ENCODE measurements at regions not wholly inside any gene's neighbourhood (a gene's known extent, or its start where the extent isn't known, plus 50 kb on each side); places are given as distances from the start of the nearest gene placed in this dataset.

- CTCF ChIA-PET: no interaction called here
- no peaks in the 10 kb centered on the region for H3K27me3 Mint-ChIP-seq
- H3K36me3 Mint-ChIP-seq: no peaks in the 10 kb centered on the region
- no peak overlapping the region for H3K4me3 Mint-ChIP-seq
- H3K4me1 Mint-ChIP-seq: no peaks in the 10 kb centered on the region
- no peak overlapping the region for H3K27ac Mint-ChIP-seq
- no peak for DNase-seq
- H3K9me3 Mint-ChIP-seq: no peaks in the 10 kb centered on the region
These were observed 97.8 kb upstream of the PDE3A start for GRCh38 chr12:20270557-20270956.

GRCh38 chr12:20272161-20272560 is 96.2 kb upstream of the PDE3A start:
- no peak for DNase-seq
- H3K36me3 Mint-ChIP-seq: no peaks in the 10 kb centered on the region
- CTCF ChIA-PET: no interaction called here
- no peaks in the 10 kb centered on the region for H3K9me3 Mint-ChIP-seq
- H3K4me3 Mint-ChIP-seq: no peak overlapping the region
- no peaks in the 10 kb centered on the region for H3K4me1 Mint-ChIP-seq
- no peaks in the 10 kb centered on the region for H3K27me3 Mint-ChIP-seq
- H3K27ac Mint-ChIP-seq: no peak overlapping the region

DNA sequence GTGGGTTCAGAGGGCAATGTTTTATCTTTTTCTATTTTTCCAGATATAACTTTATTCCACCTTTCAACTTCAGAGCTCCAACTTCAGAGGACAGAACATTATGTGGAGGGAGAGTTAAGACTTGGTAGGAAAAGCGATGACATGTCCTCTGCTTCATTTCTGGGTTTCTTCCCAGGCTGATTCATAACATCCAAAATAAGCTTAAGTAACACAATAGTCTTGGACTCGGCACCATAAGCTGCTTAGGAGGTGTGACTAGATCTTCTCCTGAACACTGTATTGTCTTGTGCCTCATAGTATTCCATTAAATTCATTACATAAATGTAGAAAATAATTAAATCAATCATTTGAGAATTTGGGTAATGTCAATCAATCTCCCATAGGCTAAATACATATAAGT is 95.5 kb upstream of the PDE3A start:
- H3K4me1 Mint-ChIP-seq: no peaks in the 10 kb centered on the region
- no peaks in the 10 kb centered on the region for H3K27me3 Mint-ChIP-seq
- no peaks in the 10 kb centered on the region for H3K36me3 Mint-ChIP-seq
- no peaks in the 10 kb centered on the region for H3K9me3 Mint-ChIP-seq
- no peak overlapping the region for H3K27ac Mint-ChIP-seq
- no peak overlapping the region for H3K4me3 Mint-ChIP-seq
- no peak for DNase-seq
- CTCF ChIA-PET: no interaction called here

GRCh38 chr12:20274008-20274407 is 94.3 kb upstream of the PDE3A start:
- CTCF ChIA-PET: no interaction called here
- no peak for DNase-seq
- Mint-ChIP-seq H3K4me1 (no peaks in the 10 kb centered on the region), H3K4me3 (no peak overlapping the region), H3K27me3 (no peaks in the 10 kb centered on the region), H3K27ac (no peak overlapping the region), H3K9me3 (no peaks in the 10 kb centered on the region), H3K36me3 (no peaks in the 10 kb centered on the region)

GRCh38 chr12:20278276-20278675 is 90.1 kb upstream of the PDE3A start:
- H3K4me1 Mint-ChIP-seq: no peaks in the 10 kb centered on the region
- CTCF ChIA-PET: no interaction called here

DNA sequence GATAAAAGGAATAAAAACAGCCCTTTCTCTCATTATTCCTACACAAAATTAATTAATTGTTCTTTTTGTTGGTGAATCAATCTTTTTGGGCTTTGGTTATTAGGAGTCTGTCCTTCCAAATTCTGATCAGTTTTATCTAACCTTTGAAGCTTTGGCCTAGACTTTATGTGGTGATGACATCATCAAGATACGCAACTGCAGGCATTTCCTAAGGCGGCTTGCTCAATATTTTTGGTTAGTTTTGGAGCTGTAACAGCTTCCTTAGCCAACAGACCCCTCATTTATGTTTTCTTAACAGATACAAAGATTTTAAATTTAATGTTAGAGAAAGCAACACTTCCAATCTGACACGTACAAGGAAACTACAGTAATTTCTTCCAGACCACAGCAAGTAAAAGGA is 87.8 kb upstream of the PDE3A start:
- no peak for DNase-seq
- Mint-ChIP-seq H3K27ac (no peak overlapping the region), H3K27me3 (no peaks in the 10 kb centered on the region), H3K9me3 (no peaks in the 10 kb centered on the region), H3K36me3 (no peaks in the 10 kb centered on the region), H3K4me3 (no peak overlapping the region), H3K4me1 (no peaks in the 10 kb centered on the region)
- CTCF ChIA-PET: no interaction called here

More at GRCh38 chr12:20278276-20278675, 90.1 kb upstream of the PDE3A start:
- no peak overlapping the region for H3K4me3 Mint-ChIP-seq
- no peaks in the 10 kb centered on the region for H3K27me3 Mint-ChIP-seq
- no peaks in the 10 kb centered on the region for H3K9me3 Mint-ChIP-seq
- DNase-seq: no peak
- H3K36me3 Mint-ChIP-seq: no peaks in the 10 kb centered on the region
- no peak overlapping the region for H3K27ac Mint-ChIP-seq

GRCh38 chr12:20282401-20282800 is 85.9 kb upstream of the PDE3A start:
- H3K4me3 Mint-ChIP-seq: no peak overlapping the region
- no peaks in the 10 kb centered on the region for H3K4me1 Mint-ChIP-seq
- CTCF ChIA-PET: no interaction called here
- no peak overlapping the region for H3K27ac Mint-ChIP-seq
- no peaks in the 10 kb centered on the region for H3K27me3 Mint-ChIP-seq
- peaks cover 4% of the 10 kb centered on the region for H3K9me3 Mint-ChIP-seq
- no peak for DNase-seq
- no peaks in the 10 kb centered on the region for H3K36me3 Mint-ChIP-seq

DNA sequence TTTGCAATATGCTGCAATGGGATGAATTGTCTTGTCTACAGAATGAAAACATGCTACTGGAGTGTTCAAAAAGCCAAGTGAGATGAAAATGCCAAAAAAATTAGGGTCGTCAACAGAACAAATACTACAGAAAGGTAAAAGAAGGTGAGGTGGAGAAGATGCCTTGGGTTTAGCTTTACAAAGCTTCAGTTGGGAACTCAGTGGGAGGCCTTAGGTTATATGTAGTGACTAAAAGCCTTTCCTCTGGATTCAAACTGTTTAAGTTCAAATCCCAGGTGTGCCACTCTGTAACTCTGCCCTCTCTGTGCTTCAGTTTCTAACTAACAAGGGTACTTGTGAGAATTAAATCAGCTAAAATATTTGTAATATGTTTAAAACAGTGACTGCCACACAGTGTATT is 84.9 kb upstream of the PDE3A start:
- Mint-ChIP-seq H3K9me3 (peaks cover 4% of the 10 kb centered on the region), H3K27ac (no peak overlapping the region), H3K36me3 (no peaks in the 10 kb centered on the region), H3K4me3 (no peak overlapping the region), H3K27me3 (no peaks in the 10 kb centered on the region), H3K4me1 (no peaks in the 10 kb centered on the region)
- CTCF ChIA-PET: no interaction called here
- DNase-seq: no peak

DNA sequence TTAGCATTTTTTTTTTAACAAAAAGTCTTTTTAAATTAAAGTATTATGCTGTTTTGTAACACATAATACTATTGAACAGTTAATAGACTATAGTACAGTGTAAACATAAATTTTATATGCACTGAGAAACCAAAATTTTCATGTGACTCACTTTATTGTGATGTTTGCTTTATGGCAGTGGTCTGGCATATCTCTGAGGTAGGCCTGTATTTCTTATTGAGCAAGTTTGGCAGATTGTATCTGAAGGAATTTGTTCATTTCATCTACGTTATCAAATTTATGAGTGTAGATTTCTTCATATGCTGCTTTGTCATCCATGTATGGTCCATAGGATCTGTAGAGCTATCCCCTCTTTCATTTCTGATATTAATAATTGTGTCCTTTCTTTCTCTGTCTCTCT is 78.8 kb upstream of the PDE3A start:
- peaks cover 4% of the 10 kb centered on the region for H3K9me3 Mint-ChIP-seq
- CTCF ChIA-PET: no interaction called here
- no peak for DNase-seq
- no peaks in the 10 kb centered on the region for H3K36me3 Mint-ChIP-seq
- H3K27me3 Mint-ChIP-seq: no peaks in the 10 kb centered on the region
- no peak overlapping the region for H3K4me3 Mint-ChIP-seq
- H3K4me1 Mint-ChIP-seq: no peaks in the 10 kb centered on the region
- H3K27ac Mint-ChIP-seq: no peak overlapping the region

GRCh38 chr12:20300457-20300856 is 67.9 kb upstream of the PDE3A start:
- no peaks in the 10 kb centered on the region for H3K36me3 Mint-ChIP-seq
- CTCF ChIA-PET: no interaction called here
- peaks cover 35% of the 10 kb centered on the region for H3K9me3 Mint-ChIP-seq

GRCh38 chr12:20305470-20305869 is 62.9 kb upstream of the PDE3A start:
- CTCF ChIA-PET: no interaction called here
- Mint-ChIP-seq H3K4me3 (no peak overlapping the region), H3K27me3 (no peaks in the 10 kb centered on the region), H3K27ac (no peak overlapping the region), H3K36me3 (no peaks in the 10 kb centered on the region), H3K9me3 (peaks cover 14% of the 10 kb centered on the region), H3K4me1 (no peaks in the 10 kb centered on the region)
- no peak for DNase-seq

More at GRCh38 chr12:20300457-20300856, 67.9 kb upstream of the PDE3A start:
- no peak for DNase-seq
- H3K4me3 Mint-ChIP-seq: no peak overlapping the region
- no peak overlapping the region for H3K27ac Mint-ChIP-seq
- H3K27me3 Mint-ChIP-seq: no peaks in the 10 kb centered on the region
- H3K4me1 Mint-ChIP-seq: no peaks in the 10 kb centered on the region

DNA sequence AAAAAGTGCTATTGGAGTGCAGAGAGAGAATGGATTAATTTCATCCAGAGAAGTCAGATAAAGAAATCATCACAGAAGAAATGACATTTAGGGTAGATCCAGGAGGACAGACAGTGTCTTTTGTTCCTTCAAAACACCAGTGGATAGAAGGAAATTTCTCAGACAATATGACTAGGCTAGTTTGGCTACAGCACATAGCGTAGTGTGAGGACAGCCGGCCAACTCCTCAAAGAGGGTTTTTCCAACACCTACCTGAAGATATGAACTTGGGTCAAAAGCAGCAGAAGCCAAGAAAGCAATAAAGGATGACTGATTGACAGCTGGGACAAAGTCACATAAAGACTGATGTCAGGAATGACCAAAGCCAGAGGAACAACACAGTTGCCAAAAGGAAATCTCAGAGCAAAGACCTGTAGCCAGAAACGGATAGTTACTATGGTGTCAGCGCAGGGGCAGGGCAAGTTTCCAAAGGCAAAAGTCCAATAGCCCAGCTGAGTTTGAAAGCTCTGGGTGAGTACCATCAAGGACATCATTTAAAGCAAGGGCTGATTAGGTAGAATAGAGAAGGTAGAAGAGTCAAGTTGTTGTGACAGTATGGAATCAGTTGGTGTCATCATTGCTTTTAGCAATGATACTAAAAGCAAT is 58.7 kb upstream of the PDE3A start:
- Mint-ChIP-seq H3K36me3 (no peaks in the 10 kb centered on the region), H3K27me3 (no peaks in the 10 kb centered on the region), H3K4me1 (no peaks in the 10 kb centered on the region), H3K9me3 (peaks cover 11% of the 10 kb centered on the region), H3K4me3 (no peak overlapping the region), H3K27ac (no peak overlapping the region)
- DNase-seq: no peak
- CTCF ChIA-PET: no interaction called here

- no peak overlapping the region for H3K4me3 Mint-ChIP-seq
- peaks cover 3% of the 10 kb centered on the region for H3K9me3 Mint-ChIP-seq
- H3K27me3 Mint-ChIP-seq: no peaks in the 10 kb centered on the region
- H3K27ac Mint-ChIP-seq: no peak overlapping the region
- CTCF ChIA-PET: no interaction called here
- no peaks in the 10 kb centered on the region for H3K36me3 Mint-ChIP-seq
- no peaks in the 10 kb centered on the region for H3K4me1 Mint-ChIP-seq
- no peak for DNase-seq
These were observed 54.0 kb upstream of the PDE3A start for GRCh38 chr12:20314328-20314727.

DNA sequence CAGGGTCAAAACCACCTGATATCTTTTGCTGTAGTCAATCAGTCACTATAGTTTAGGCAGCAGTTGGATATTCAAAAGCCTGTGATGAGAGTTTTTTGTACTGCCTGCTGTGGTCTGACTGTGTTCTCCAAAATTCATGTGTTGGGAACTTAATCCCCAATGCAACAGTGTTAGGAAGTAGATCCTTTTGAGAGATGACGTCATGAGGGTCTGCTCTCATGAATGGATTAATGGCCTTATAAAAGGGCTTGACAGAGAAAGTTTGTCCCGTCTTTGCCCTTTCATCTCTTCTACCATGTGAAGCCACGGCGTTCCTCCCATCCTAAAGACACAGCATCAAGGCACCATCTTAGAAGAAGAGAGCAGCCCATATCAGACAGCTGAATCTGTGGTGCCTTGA is 50.8 kb upstream of the PDE3A start:
- H3K27ac Mint-ChIP-seq: no peak overlapping the region
- no peaks in the 10 kb centered on the region for H3K4me1 Mint-ChIP-seq
- H3K27me3 Mint-ChIP-seq: no peaks in the 10 kb centered on the region
- CTCF ChIA-PET: no interaction called here
- H3K9me3 Mint-ChIP-seq: peaks cover 1% of the 10 kb centered on the region
- H3K4me3 Mint-ChIP-seq: no peak overlapping the region
- no peaks in the 10 kb centered on the region for H3K36me3 Mint-ChIP-seq
- no peak for DNase-seq

Measured in activated naive CD4-positive, alpha-beta T cell treated with anti-CD3 and anti-CD28 coated beads, Interleukin-2, amount 10 ng/mL, durations not matched to agents 7 days and 5 days (primary cell).